ENCODE measurements at regions not wholly inside any gene's neighbourhood (a gene's known extent, or its start where the extent isn't known, plus 50 kb on each side); places are given as distances from the start of the nearest gene placed in this dataset.

GRCh38 chr3:146308682-146309081 is 57.8 kb upstream of the PLSCR4 start (continued):
- TF ChIP-seq SP4 (IDR thresholded peaks at IDR 0.05; ENCODE audit: low read length) (no peak), SP2 (IDR thresholded peaks at IDR 0.05; ENCODE audit: low read length) (no peak), KDM5A (IDR thresholded peaks at IDR 0.05; ENCODE audit: low read length) (no peak), RFX5 (IDR thresholded peaks at IDR 0.05; ENCODE audit: borderline replicate concordance, low read depth, low read length) (no peak)
